Esophagus squamous epithelium (tissue), 4 donors: ENCODE measurements at regions not wholly inside any gene's neighbourhood (a gene's known extent, or its start where the extent isn't known, plus 50 kb on each side); places are given as distances from the start of the nearest gene placed in this dataset.

ENCODE experiments used
- CTCF ChIP-seq, 6 experiments: fragments of 450-650 bp in 4 of 6; fragments of 200-600 bp in 2 of 6; sonication (generic) in 2 of 6; IDR thresholded peaks; one replicate each; pipeline ENCODE4 v1.5.1; 2016 to 2019; ENCODE audit warnings: antibody characterized with exemption in 6 of 6, mild to moderate bottlenecking in 4 of 6, moderate library complexity in 4 of 6
- POLR2A ChIP-seq, 4 donors: fragments of 450-650 bp; IDR thresholded peaks; one replicate each; pipeline ENCODE4 v1.6.1; 2017; ENCODE audit warnings: antibody characterized with exemption in 4 of 4, mild to moderate bottlenecking in 4 of 4, moderate library complexity in 3 of 4

GRCh38 chr1:4005431-4005830, 105.4 kb upstream of the C1orf174 start:
- TF ChIP-seq CTCF (IDR thresholded peaks at IDR 0.05) = no peak
- TF ChIP-seq POLR2A (IDR thresholded peaks at IDR 0.05) = no peak
